HL-60 (cell line): ENCODE measurements at regions not wholly inside any gene's neighbourhood (a gene's known extent, or its start where the extent isn't known, plus 50 kb on each side); places are given as distances from the start of the nearest gene placed in this dataset.

Experiments
- CTCF ChIP-seq: IDR thresholded peaks from one replicate; pipeline ENCODE4 v1.5.1; 2011; ENCODE audit warnings: low read length, control low read depth, inconsistent platforms; ENCODE audit not compliant: insufficient read depth
- GABPA ChIP-seq: IDR thresholded peaks from 2 replicates; pipeline ENCODE4 v1.6.1; 2012; ENCODE audit warnings: low read depth

- no peak for TF ChIP-seq CTCF
- TF ChIP-seq GABPA: no peak
Observed at GRCh38 chr7:136509466-136509865, 359.0 kb upstream of the CHRM2 start.
